HCT116 (cell line): ENCODE measurements at regions not wholly inside any gene's neighbourhood (a gene's known extent, or its start where the extent isn't known, plus 50 kb on each side); places are given as distances from the start of the nearest gene placed in this dataset.

Experiments
- ATAC-seq: fragments of 200-7000 bp; cut with Tn5 transposase; 2 replicates; pipeline ENCODE4 v1.9.1; 2020; ENCODE audit warnings: mild to moderate bottlenecking, moderate library complexity
- BruUV-seq: library from RNA; stranded (reverse); fragments of 400-500 nt; replicated peaks from 2 replicates; lab custom pipeline; 2021; lab: Mats Ljungman, UMichigan
- CTCF ChIA-PET: fragments of 300-600 bp; sonication (Branson Sonifier 250); formaldehyde crosslinking; loops from one replicate; lab custom pipeline; 2021; ENCODE audit warnings: antibody characterized with exemption; lab: Charles Lee
- POLR2A ChIA-PET: fragments of 300-600, 350-600 bp; sonication (Branson Sonifier 250); formaldehyde crosslinking; loops from one replicate; lab custom pipeline; 2021; ENCODE audit warnings: antibody characterized with exemption; lab: Charles Lee
- RAD21 ChIA-PET, 2 experiments: fragments of 300-600 bp; sonication (Branson Sonifier 250); formaldehyde crosslinking; loops; one replicate each; lab custom pipeline; 2023; ENCODE audit warnings: low total read pairs in 2 of 2; ENCODE audit not compliant: uncharacterized antibody in 2 of 2, unreplicated experiment in 2 of 2, low non-redundant PET in 1 of 2; lab: Charles Lee
- DNase-seq: peaks from one replicate; pipeline ENCODE4 v3.0.0-alpha.2; 2010; ENCODE audit warnings: low read depth, low spot score
- H2AFZ ChIP-seq: fragments of 200-600 bp; shearing (Covaris generic), sonication (generic); 2 replicates; pipeline ENCODE4 v1.6.1; 2017; ENCODE audit warnings: low read depth, mixed run types, mixed read lengths, antibody characterized with exemption, low read length; ENCODE audit not compliant: poor library complexity, severe bottlenecking
- H3K27ac ChIP-seq: 2 replicates; pipeline ENCODE4 v1.5.1; 2012; ENCODE audit warnings: low read depth, low read length
- H3K27me3 ChIP-seq: fragments of 200-600 bp; sonication (generic); 2 replicates; pipeline ENCODE4 v1.6.1; 2016; ENCODE audit warnings: mixed run types, low read length, mixed read lengths; ENCODE audit not compliant: insufficient read depth
- H3K36me3 ChIP-seq, 2 experiments: fragments of 200-500 bp in 1 of 2; fragments of 200-600 bp in 1 of 2; sonication (Bioruptor generic) in 1 of 2; sonication (generic) in 1 of 2; 2 replicates each; pipeline versions ENCODE4 v1.5.1 to v1.6.1; 2014 to 2016; ENCODE audit warnings: low read length in 2 of 2, inconsistent platforms in 1 of 2, mixed read lengths in 1 of 2, mixed run types in 1 of 2; ENCODE audit not compliant: insufficient read depth in 2 of 2, control insufficient read depth in 1 of 2
- H3K4me1 ChIP-seq, 2 experiments: fragments of 200-600 bp in 1 of 2; sonication (generic) in 1 of 2; 2 replicates each; pipeline versions ENCODE4 v1.5.1 to v1.6.1; 2012 to 2017; ENCODE audit warnings: low read length in 2 of 2, inconsistent platforms in 1 of 2, mild to moderate bottlenecking in 1 of 2, mixed read lengths in 1 of 2, mixed run types in 1 of 2, moderate library complexity in 1 of 2; ENCODE audit not compliant: insufficient read depth in 2 of 2, control insufficient read depth in 1 of 2
- H3K4me2 ChIP-seq: fragments of 200-600 bp; sonication (generic); 2 replicates; pipeline ENCODE4 v1.6.1; 2017; ENCODE audit warnings: mixed run types, low read length, mixed read lengths
- H3K4me3 ChIP-seq, 2 experiments: fragments of 200-600 bp in 1 of 2; sonication (generic) in 1 of 2; replicated peaks in 1 of 2; 2 replicates each; pipeline ENCODE4 v1.5.1; 2011 to 2016; ENCODE audit warnings: low read length in 2 of 2, control low read depth in 1 of 2, low read depth in 1 of 2, mild to moderate bottlenecking in 1 of 2, mixed read lengths in 1 of 2, mixed run types in 1 of 2
- H3K79me2 ChIP-seq: fragments of 200-600 bp; sonication (generic); 2 replicates; pipeline ENCODE4 v1.6.1; 2017; ENCODE audit warnings: mild to moderate bottlenecking, mixed run types, low read length, moderate library complexity, mixed read lengths; ENCODE audit not compliant: insufficient read depth
- H3K9ac ChIP-seq: fragments of 200-600 bp; sonication (generic); 2 replicates; pipeline ENCODE4 v1.6.1; 2016; ENCODE audit warnings: low read length, mixed read lengths
- H3K9me2 ChIP-seq: fragments of 200-600 bp; sonication (generic), shearing (Covaris generic); 2 replicates; pipeline ENCODE4 v1.6.1; 2017; ENCODE audit warnings: mixed run types, mild to moderate bottlenecking, moderate library complexity; ENCODE audit not compliant: insufficient read depth
- H3K9me3 ChIP-seq, 2 experiments: fragments of 200-500 bp in 1 of 2; fragments of 200-600 bp in 1 of 2; sonication (Bioruptor generic) in 1 of 2; sonication (generic) in 1 of 2; 2 replicates each; pipeline ENCODE4 v1.6.1; 2014 to 2017; ENCODE audit warnings: low read length in 2 of 2, mixed read lengths in 2 of 2, inconsistent platforms in 1 of 2, low read depth in 1 of 2, mild to moderate bottlenecking in 1 of 2, mixed run types in 1 of 2, moderate library complexity in 1 of 2; ENCODE audit not compliant: control insufficient read depth in 1 of 2, insufficient read depth in 1 of 2
- H4K20me1 ChIP-seq: fragments of 200-600 bp; sonication (generic), shearing (Covaris generic); 2 replicates; pipeline ENCODE4 v1.6.1; 2017; ENCODE audit warnings: mixed run types, mild to moderate bottlenecking, moderate library complexity; ENCODE audit not compliant: insufficient read depth
- CEBPB ChIP-seq: IDR thresholded peaks from 2 replicates; pipeline ENCODE4 v1.6.1; 2012; ENCODE audit warnings: low read depth
- ELF1 ChIP-seq: IDR thresholded peaks from 2 replicates; pipeline ENCODE4 v1.6.1; 2012; ENCODE audit warnings: low read depth, borderline replicate concordance
- EZH2 ChIP-seq: fragments of 200-600 bp; sonication (generic); IDR thresholded peaks from 2 replicates; pipeline ENCODE4 v1.6.1; 2017; ENCODE audit warnings: antibody characterized with exemption, mixed run types
- EZH2phosphoT487 ChIP-seq: fragments of 200-600 bp; IDR thresholded peaks from 2 replicates; pipeline ENCODE4 v1.6.1; 2018; ENCODE audit warnings: antibody characterized with exemption, borderline replicate concordance
- FOSL1 ChIP-seq: IDR thresholded peaks from 2 replicates; pipeline ENCODE4 v1.6.1; 2012; ENCODE audit warnings: low read depth
- POLR2A ChIP-seq: IDR thresholded peaks from 2 replicates; pipeline ENCODE4 v1.7.0; 2011; ENCODE audit warnings: borderline replicate concordance; ENCODE audit not compliant: insufficient read depth, insufficient read length; ENCODE audit errors: extremely low read depth
- POLR2AphosphoS5 ChIP-seq: IDR thresholded peaks from 2 replicates; pipeline ENCODE4 v1.6.1; 2011; ENCODE audit warnings: mild to moderate bottlenecking, low read depth, low read length, moderate library complexity
- RAD21 ChIP-seq: IDR thresholded peaks from 2 replicates; pipeline ENCODE4 v1.6.1; 2012; ENCODE audit warnings: low read depth, mild to moderate bottlenecking
- SIN3A ChIP-seq: IDR thresholded peaks from 2 replicates; pipeline ENCODE4 v1.6.1; 2012; ENCODE audit warnings: low read depth
- SRF ChIP-seq: IDR thresholded peaks from 2 replicates; pipeline ENCODE4 v1.6.1; 2012; ENCODE audit warnings: low read depth
- ZFX ChIP-seq: fragments of 450-650 bp; IDR thresholded peaks from 2 replicates; pipeline ENCODE4 v1.6.1; 2017
- intact Hi-C: fragments of 100-400 bp; cut with micrococcal nuclease; formaldehyde crosslinking; loops from 2 replicates; pipeline ENCODE4 v1.10.0; 2022
- TF ChIP-seq, protein P1 (sequence below): IDR thresholded peaks from 2 replicates; pipeline ENCODE4 v1.6.1; 2012; ENCODE audit warnings: low read depth
- TF ChIP-seq, protein P2 (sequence below): IDR thresholded peaks from 2 replicates; pipeline ENCODE4 v1.6.1; 2012
- TF ChIP-seq, protein P3 (sequence below): IDR thresholded peaks from 2 replicates; pipeline ENCODE4 v1.6.1; 2011; ENCODE audit warnings: mild to moderate bottlenecking, low read length, moderate library complexity; ENCODE audit not compliant: insufficient replicate concordance; ENCODE audit errors: extremely low read depth
- TF ChIP-seq, protein P4 (sequence below): IDR thresholded peaks from 2 replicates; pipeline ENCODE4 v1.6.1; 2012

DNA sequence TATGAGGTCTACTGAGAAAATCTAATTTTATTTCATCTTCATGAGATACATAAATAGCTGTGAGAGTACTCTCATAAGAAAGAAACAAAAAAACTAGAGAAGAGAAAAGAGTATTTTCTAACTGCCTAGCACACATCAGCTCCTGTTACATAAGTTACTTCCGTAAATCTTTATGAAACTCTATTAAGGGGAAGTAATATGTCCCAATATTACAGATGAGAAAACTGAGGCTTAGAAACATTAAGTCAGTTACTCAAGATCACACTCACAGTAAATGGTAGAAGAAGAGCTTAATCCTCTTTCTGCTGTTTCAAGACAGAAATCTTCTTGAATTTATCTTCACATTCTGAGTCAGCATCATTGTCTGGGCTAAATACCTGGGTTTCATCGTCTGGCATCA is 164.1 kb downstream of the DTHD1 start:
- Histone ChIP-seq H3K36me3 (no peaks in the 10 kb centered on the region), H3K9me2 (no peaks in the 10 kb centered on the region), H3K27me3 (no peaks in the 10 kb centered on the region), H2AFZ (no peak overlapping the region)
- POLR2A ChIA-PET, result no interaction called here
- TF ChIP-seq, protein P1, sequence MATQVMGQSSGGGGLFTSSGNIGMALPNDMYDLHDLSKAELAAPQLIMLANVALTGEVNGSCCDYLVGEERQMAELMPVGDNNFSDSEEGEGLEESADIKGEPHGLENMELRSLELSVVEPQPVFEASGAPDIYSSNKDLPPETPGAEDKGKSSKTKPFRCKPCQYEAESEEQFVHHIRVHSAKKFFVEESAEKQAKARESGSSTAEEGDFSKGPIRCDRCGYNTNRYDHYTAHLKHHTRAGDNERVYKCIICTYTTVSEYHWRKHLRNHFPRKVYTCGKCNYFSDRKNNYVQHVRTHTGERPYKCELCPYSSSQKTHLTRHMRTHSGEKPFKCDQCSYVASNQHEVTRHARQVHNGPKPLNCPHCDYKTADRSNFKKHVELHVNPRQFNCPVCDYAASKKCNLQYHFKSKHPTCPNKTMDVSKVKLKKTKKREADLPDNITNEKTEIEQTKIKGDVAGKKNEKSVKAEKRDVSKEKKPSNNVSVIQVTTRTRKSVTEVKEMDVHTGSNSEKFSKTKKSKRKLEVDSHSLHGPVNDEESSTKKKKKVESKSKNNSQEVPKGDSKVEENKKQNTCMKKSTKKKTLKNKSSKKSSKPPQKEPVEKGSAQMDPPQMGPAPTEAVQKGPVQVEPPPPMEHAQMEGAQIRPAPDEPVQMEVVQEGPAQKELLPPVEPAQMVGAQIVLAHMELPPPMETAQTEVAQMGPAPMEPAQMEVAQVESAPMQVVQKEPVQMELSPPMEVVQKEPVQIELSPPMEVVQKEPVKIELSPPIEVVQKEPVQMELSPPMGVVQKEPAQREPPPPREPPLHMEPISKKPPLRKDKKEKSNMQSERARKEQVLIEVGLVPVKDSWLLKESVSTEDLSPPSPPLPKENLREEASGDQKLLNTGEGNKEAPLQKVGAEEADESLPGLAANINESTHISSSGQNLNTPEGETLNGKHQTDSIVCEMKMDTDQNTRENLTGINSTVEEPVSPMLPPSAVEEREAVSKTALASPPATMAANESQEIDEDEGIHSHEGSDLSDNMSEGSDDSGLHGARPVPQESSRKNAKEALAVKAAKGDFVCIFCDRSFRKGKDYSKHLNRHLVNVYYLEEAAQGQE, result no peak
- TF ChIP-seq, all 23 proteins: peak for 0
- Histone ChIP-seq H3K79me2 (no peaks in the 10 kb centered on the region), H3K9me3 (no peaks in the 10 kb centered on the region), H4K20me1 (no peaks in the 10 kb centered on the region), H3K4me1 (no peaks in the 10 kb centered on the region), H3K9ac (no peak overlapping the region), H3K4me3 (no peak overlapping the region), H3K4me2 (no peak overlapping the region), H3K27ac (no peak overlapping the region)
- no peak for ATAC-seq
- no peak for DNase-seq
- BruUV-seq, result no TSS peak
- RAD21 ChIA-PET, result no interaction called here
- CTCF ChIA-PET, result no interaction called here
- intact Hi-C loops, result no loop called here

DNA sequence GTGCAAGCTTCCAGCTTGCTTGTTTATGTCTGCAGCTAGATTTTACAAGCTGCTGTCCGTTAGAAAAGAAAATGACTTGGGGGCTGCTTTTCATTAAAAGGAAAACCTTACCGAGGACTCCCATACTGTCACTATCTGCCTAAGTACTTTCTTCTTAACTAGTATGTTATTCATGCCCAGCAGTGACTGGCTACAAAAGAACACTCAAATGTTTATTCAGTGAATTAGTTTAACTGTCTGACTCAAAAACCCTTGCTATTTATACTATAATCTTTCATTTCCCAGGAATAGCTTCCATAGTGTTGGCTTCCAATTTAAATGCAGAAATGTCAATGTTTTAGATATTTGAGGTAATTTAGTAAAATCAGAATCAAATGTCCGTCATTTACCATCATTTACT is 164.9 kb downstream of the DTHD1 start:
- no TSS peak for BruUV-seq
- TF ChIP-seq POLR2AphosphoS5 (no peak), RAD21 (no peak), EZH2 (no peak), ELF1 (no peak), FOSL1 (no peak), CEBPB (no peak), EZH2phosphoT487 (no peak), SRF (no peak), SIN3A (no peak), ZFX (no peak), POLR2A (no peak)
- TF ChIP-seq, protein P2, sequence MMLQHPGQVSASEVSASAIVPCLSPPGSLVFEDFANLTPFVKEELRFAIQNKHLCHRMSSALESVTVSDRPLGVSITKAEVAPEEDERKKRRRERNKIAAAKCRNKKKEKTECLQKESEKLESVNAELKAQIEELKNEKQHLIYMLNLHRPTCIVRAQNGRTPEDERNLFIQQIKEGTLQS, result no peak
- TF ChIP-seq, protein P3, sequence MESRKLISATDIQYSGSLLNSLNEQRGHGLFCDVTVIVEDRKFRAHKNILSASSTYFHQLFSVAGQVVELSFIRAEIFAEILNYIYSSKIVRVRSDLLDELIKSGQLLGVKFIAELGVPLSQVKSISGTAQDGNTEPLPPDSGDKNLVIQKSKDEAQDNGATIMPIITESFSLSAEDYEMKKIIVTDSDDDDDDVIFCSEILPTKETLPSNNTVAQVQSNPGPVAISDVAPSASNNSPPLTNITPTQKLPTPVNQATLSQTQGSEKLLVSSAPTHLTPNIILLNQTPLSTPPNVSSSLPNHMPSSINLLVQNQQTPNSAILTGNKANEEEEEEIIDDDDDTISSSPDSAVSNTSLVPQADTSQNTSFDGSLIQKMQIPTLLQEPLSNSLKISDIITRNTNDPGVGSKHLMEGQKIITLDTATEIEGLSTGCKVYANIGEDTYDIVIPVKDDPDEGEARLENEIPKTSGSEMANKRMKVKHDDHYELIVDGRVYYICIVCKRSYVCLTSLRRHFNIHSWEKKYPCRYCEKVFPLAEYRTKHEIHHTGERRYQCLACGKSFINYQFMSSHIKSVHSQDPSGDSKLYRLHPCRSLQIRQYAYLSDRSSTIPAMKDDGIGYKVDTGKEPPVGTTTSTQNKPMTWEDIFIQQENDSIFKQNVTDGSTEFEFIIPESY, result no peak
- TF ChIP-seq, protein P4, sequence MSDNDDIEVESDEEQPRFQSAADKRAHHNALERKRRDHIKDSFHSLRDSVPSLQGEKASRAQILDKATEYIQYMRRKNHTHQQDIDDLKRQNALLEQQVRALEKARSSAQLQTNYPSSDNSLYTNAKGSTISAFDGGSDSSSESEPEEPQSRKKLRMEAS, result no peak

More for the DNA sequence above, 164.9 kb downstream of the DTHD1 start:
- H3K27me3 ChIP-seq, result no peaks in the 10 kb centered on the region
- no peak overlapping the region for H3K9ac ChIP-seq
- POLR2A ChIA-PET, result no interaction called here
- H3K79me2 ChIP-seq, result no peaks in the 10 kb centered on the region
- H2AFZ ChIP-seq, result no peak overlapping the region
- CTCF ChIA-PET, result no interaction called here
- no peak overlapping the region for H3K4me3 ChIP-seq
- no peaks in the 10 kb centered on the region for H3K9me2 ChIP-seq
- intact Hi-C loops, result no loop called here
- H4K20me1 ChIP-seq, result no peaks in the 10 kb centered on the region
- ATAC-seq (no peak), DNase-seq (no peak)
- H3K4me2 ChIP-seq, result no peak overlapping the region
- H3K27ac ChIP-seq, result no peak overlapping the region
- H3K9me3 ChIP-seq, result no peaks in the 10 kb centered on the region
- no peaks in the 10 kb centered on the region for H3K4me1 ChIP-seq
- no peaks in the 10 kb centered on the region for H3K36me3 ChIP-seq
- RAD21 ChIA-PET, result no interaction called here
